Loucy (cell line): ENCODE measurements at regions not wholly inside any gene's neighbourhood (a gene's known extent, or its start where the extent isn't known, plus 50 kb on each side); places are given as distances from the start of the nearest gene placed in this dataset.

Experiments used
- H2AFZ ChIP-seq: fragments of 200-600 bp; sonication (generic); 2 replicates; pipeline ENCODE4 v1.6.0; 2016; ENCODE audit warnings: antibody characterized with exemption, mild to moderate bottlenecking, low read length, moderate library complexity
- H3F3A ChIP-seq: fragments of 200-600 bp; 2 replicates; pipeline ENCODE4 v1.6.0; 2016; ENCODE audit warnings: antibody characterized with exemption, low read depth, mild to moderate bottlenecking
- H3K27me3 ChIP-seq: fragments of 200-600 bp; sonication (generic); 2 replicates; pipeline ENCODE4 v1.6.1; 2014; ENCODE audit warnings: low read length, mild to moderate bottlenecking; ENCODE audit not compliant: insufficient read depth, poor library complexity, severe bottlenecking
- H3K36me3 ChIP-seq: fragments of 200-600 bp; sonication (generic); 2 replicates; pipeline ENCODE4 v1.6.1; 2016; ENCODE audit warnings: low read length; ENCODE audit not compliant: insufficient read depth
- H3K4me1 ChIP-seq: fragments of 200-600 bp; sonication (generic); 2 replicates; pipeline ENCODE4 v1.5.1; 2014; ENCODE audit warnings: low read length, mild to moderate bottlenecking; ENCODE audit not compliant: insufficient read depth, poor library complexity, severe bottlenecking
- H3K4me2 ChIP-seq: fragments of 200-600 bp; sonication (generic); 2 replicates; pipeline ENCODE4 v1.6.0; 2014; ENCODE audit warnings: antibody characterized with exemption, low read length, low read depth, mild to moderate bottlenecking; ENCODE audit not compliant: poor library complexity, severe bottlenecking
- H3K4me3 ChIP-seq: fragments of 200-600 bp; sonication (generic); 2 replicates; pipeline ENCODE4 v1.5.1; 2014; ENCODE audit warnings: low read length, mild to moderate bottlenecking, mixed read lengths; ENCODE audit not compliant: poor library complexity, severe bottlenecking
- H3K79me2 ChIP-seq: fragments of 200-600 bp; sonication (generic); 2 replicates; pipeline ENCODE4 v1.6.1; 2014; ENCODE audit warnings: low read length; ENCODE audit not compliant: insufficient read depth
- H3K9ac ChIP-seq: fragments of 200-600 bp; sonication (generic); 2 replicates; pipeline ENCODE4 v1.6.0; 2014; ENCODE audit warnings: mild to moderate bottlenecking, low read depth, low read length, moderate library complexity; ENCODE audit not compliant: poor library complexity, severe bottlenecking
- H3K9me2 ChIP-seq: fragments of 200-600 bp; sonication (generic); replicated peaks from 2 replicates; pipeline ENCODE4 v1.6.1; 2016; ENCODE audit warnings: low read depth, low read length, mixed read lengths
- H3K9me3 ChIP-seq: fragments of 200-600 bp; sonication (generic); 2 replicates; pipeline ENCODE4 v1.6.1; 2014; ENCODE audit warnings: mild to moderate bottlenecking, antibody characterized with exemption, low read length, low read depth; ENCODE audit not compliant: insufficient read depth
- H4K20me1 ChIP-seq: fragments of 200-600 bp; sonication (generic); 2 replicates; pipeline ENCODE4 v1.6.0; 2014; ENCODE audit warnings: antibody characterized with exemption, low read length, mild to moderate bottlenecking; ENCODE audit not compliant: insufficient read depth, poor library complexity, severe bottlenecking
- EZH2phosphoT487 ChIP-seq: fragments of 200-600 bp; IDR thresholded peaks from 2 replicates; pipeline ENCODE4 v1.6.1; 2018; ENCODE audit warnings: antibody characterized with exemption, mild to moderate bottlenecking, moderate library complexity, borderline replicate concordance
- TF ChIP-seq, protein P1 (sequence below): fragments of 200-600 bp; sonication (generic); conservative IDR thresholded peaks from 2 replicates; pipeline ENCODE4 v1.5.1; 2014; ENCODE audit warnings: mild to moderate bottlenecking, antibody characterized with exemption, low read length

DNA sequence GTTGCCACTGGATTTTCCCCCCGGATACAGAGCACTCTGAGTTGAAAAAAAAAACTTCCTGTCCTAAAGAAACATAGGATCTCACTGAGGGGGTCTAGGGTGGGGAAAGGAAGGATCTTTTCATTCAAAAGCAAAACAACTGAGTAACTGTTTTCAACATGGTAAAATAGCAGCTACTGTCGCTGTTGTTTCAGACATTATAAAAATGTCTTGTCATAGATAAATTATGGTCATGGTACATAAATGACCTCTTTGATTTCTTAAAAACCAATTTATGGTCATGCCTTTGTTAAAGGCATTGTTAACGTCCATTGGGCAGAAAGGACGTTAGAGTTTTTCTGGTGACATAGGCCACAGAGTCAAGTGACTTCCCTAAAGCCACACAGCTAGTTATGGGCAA, 180.4 kb upstream of the DTNBP1 start:
- H3F3A ChIP-seq, result no peaks in the 10 kb centered on the region
- no peak overlapping the region for H3K9ac ChIP-seq
- H2AFZ ChIP-seq, result no peak overlapping the region
- H3K27me3 ChIP-seq, result no peaks in the 10 kb centered on the region
- no peaks in the 10 kb centered on the region for H4K20me1 ChIP-seq
- no peak overlapping the region for H3K4me3 ChIP-seq
- TF ChIP-seq, protein P1, sequence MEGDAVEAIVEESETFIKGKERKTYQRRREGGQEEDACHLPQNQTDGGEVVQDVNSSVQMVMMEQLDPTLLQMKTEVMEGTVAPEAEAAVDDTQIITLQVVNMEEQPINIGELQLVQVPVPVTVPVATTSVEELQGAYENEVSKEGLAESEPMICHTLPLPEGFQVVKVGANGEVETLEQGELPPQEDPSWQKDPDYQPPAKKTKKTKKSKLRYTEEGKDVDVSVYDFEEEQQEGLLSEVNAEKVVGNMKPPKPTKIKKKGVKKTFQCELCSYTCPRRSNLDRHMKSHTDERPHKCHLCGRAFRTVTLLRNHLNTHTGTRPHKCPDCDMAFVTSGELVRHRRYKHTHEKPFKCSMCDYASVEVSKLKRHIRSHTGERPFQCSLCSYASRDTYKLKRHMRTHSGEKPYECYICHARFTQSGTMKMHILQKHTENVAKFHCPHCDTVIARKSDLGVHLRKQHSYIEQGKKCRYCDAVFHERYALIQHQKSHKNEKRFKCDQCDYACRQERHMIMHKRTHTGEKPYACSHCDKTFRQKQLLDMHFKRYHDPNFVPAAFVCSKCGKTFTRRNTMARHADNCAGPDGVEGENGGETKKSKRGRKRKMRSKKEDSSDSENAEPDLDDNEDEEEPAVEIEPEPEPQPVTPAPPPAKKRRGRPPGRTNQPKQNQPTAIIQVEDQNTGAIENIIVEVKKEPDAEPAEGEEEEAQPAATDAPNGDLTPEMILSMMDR, result no peak
- no peak for TF ChIP-seq EZH2phosphoT487
- H3K4me2 ChIP-seq, result no peak overlapping the region
- peaks cover 4% of the 10 kb centered on the region for H3K4me1 ChIP-seq
- H3K9me3 ChIP-seq, result no peaks in the 10 kb centered on the region
- no peaks in the 10 kb centered on the region for H3K36me3 ChIP-seq
- H3K9me2 ChIP-seq, result no peaks in the 10 kb centered on the region
- no peaks in the 10 kb centered on the region for H3K79me2 ChIP-seq

DNA sequence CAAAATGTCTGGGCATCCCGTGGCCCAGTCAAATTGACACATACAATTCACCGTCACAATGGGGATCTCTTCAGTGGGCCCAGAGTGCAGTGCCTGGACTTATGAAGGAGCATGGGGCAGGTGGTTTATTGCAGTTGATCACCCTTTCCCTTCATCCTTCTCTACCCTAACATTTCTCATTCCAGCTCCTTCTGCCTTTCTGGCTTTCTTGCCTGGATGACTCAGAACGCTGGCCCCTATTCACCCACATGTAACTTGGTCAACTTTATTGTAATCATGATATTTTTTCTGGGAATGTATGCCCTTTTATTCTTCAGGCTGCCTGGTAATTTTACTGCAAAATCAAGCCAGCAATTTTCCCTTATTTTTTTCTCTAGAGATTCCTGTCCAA, 179.9 kb upstream of the DTNBP1 start:
- no peak overlapping the region for H3K9ac ChIP-seq
- H3K9me2 ChIP-seq, result no peaks in the 10 kb centered on the region
- no peaks in the 10 kb centered on the region for H3K36me3 ChIP-seq
- TF ChIP-seq, protein P1, result no peak
- no peak overlapping the region for H3K4me2 ChIP-seq
- H3K79me2 ChIP-seq, result no peaks in the 10 kb centered on the region
- no peaks in the 10 kb centered on the region for H4K20me1 ChIP-seq
- no peaks in the 10 kb centered on the region for H3K9me3 ChIP-seq
- H3K4me1 ChIP-seq, result peaks cover 4% of the 10 kb centered on the region
- H2AFZ ChIP-seq, result no peak overlapping the region
- H3K4me3 ChIP-seq, result no peak overlapping the region
- no peaks in the 10 kb centered on the region for H3F3A ChIP-seq
- H3K27me3 ChIP-seq, result no peaks in the 10 kb centered on the region

DNA sequence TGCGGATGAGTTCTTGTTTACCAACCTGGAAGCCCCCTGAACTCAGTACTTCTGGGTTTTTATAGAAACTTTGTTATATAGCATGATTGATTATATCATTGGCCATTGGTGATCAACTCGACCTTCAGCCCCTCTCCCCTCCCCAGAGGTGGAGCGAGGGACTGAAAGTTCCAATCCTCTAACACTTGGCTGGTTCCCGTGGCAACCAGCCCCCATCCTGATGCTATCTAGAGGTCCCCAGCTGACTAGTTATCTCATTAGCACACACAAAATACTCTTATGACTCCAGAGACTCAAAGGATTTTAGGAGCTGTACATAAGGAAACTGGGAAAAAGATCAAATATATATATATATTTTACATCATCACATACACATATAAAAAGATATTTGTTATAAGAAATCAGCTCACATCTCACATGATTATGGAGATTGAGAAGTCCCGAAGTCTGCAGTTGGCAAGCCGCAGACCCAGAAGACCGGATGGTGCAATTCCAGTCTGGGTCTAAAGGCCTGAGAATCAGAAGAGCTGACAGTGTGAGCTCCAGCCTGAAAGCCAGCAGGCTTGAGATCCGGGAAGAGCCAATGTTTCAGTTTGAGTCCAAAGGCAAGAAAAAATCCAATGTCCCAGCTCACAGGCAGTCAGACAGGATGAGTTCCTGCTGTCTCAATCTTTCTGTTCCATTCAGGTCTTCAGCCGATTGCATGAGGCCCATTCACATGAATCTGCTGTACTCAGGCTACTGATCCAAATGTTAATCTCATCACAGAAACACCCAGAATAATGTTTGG, 179.3 kb upstream of the DTNBP1 start:
- Histone ChIP-seq H3K4me3 (no peak overlapping the region), H3K4me1 (peaks cover 4% of the 10 kb centered on the region), H2AFZ (no peak overlapping the region), H3K79me2 (no peaks in the 10 kb centered on the region), H4K20me1 (no peaks in the 10 kb centered on the region), H3F3A (no peaks in the 10 kb centered on the region), H3K27me3 (no peaks in the 10 kb centered on the region), H3K4me2 (no peak overlapping the region), H3K9ac (no peak overlapping the region), H3K36me3 (no peaks in the 10 kb centered on the region), H3K9me2 (no peaks in the 10 kb centered on the region), H3K9me3 (no peaks in the 10 kb centered on the region)
- TF ChIP-seq EZH2phosphoT487, result no peak
- TF ChIP-seq, protein P1, result no peak
